Stimulated activated CD4-positive, alpha-beta T cell treated with anti-CD3 and anti-CD28 coated beads, Interleukin-15, amount 100 ng/mL, for 1 hour (primary cell): ENCODE measurements at regions not wholly inside any gene's neighbourhood (a gene's known extent, or its start where the extent isn't known, plus 50 kb on each side); places are given as distances from the start of the nearest gene placed in this dataset.

ENCODE experiments used
- DNase-seq, 2 donors: peaks; one replicate each; pipeline ENCODE4 v3.0.0-alpha.2; 2020; ENCODE audit warnings: low read depth in 1 of 2, low spot score in 1 of 2

- no peak for DNase-seq
Observed at GRCh38 chr15:58235961-58236360, 97.8 kb downstream of the AQP9 start.

GRCh38 chr15:58240191-58240932, 102.2 kb downstream of the AQP9 start:
- no peak for DNase-seq

DNA sequence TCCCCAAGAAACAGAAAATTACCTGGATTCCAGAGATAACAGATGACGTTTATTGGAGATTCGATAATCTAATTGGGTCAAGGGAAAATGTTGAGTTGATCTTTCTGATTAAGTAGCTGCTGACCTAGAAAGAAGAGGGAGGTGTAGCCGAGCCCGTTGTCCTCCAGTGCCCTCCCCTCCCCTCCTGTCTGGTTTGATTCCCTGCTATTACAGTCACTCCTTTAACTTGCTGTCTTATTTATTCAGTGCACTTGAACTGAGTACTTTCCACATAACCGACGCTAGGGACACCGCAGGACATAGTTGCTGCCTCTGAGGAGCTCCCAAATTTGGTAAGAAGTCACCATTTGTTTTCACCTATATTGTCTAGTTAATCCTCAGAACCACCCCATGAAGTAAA, 103.7 kb downstream of the AQP9 start:
- no peak for DNase-seq

- DNase-seq: no peak
Observed at GRCh38 chr15:58243070-58243469, 104.9 kb downstream of the AQP9 start.

DNA sequence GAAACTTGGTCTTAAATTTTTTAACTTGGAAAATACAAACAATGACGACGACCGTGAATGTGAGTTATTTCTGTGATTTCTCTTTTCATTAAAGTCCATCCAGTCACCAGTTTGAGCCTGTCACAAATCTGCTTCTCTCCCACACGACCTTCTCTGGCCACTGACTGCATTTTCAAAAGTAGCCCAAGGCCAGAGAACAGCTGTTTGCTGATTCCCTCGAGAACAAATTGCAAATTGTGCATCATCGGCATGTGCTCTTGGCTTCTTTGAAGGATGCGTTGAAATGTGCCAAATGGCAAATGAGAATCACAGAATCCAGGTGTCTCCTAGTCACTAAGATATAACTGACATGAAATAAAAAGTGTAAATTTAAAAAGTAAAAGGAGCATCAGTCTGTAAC, 106.4 kb downstream of the AQP9 start:
- no peak for DNase-seq

DNA sequence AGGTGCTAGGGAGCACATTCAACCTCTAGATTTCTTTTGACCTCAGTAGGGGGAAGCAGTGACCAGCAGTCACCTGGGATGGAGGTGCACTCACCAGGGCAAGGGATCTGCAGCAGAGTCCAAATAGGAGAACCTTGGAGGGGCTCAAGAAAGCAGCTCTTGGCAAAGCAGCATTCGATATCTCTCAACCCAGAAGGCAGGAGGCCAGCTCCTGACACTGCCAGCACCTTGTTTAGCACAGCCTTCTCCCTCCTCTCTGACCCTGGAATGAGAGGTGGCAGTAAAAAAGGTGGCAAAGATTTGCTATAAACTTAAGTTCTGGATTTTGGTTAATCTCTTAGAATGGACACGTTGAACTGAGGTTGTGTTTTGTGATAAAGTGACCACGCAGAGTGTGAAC, 107.9 kb downstream of the AQP9 start:
- no peak for DNase-seq

GRCh38 chr15:58247855-58248842, 110.0 kb downstream of the AQP9 start:
- no peak for DNase-seq

DNA sequence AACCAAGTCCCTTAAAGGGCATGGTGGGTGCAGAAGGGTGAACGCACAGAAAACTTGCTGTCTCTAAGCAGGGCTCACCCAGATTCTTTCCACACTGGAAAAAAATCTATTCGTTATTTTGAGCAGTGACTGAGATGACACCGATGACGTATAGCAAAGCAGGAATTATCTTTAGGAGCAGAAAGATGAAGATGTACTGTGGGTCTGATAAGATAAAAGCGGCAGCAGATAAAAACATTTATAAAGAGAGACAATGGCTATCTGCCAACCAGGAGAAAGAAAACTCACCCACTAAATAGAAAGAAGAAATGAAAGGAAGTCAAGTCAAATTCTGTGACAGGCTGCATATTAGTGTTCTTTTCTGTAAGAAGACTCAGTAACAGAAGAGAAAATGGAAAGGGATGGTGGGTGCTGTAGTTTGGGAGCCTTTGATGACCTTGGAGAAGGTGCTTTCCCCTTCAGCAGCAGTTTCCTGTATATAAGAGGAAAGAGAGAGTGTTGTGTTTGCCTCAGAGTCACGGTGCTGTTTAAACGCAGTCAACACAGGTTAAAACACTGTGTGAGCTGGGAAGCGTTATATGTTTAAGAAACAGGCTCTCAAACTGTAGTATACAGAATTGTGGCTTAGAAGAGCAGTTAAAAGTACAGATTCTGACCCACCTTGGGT, 111.6 kb downstream of the AQP9 start:
- DNase-seq: no peak

- no peak for DNase-seq
Observed at GRCh38 chr15:58252586-58253323, 114.6 kb downstream of the AQP9 start.

DNA sequence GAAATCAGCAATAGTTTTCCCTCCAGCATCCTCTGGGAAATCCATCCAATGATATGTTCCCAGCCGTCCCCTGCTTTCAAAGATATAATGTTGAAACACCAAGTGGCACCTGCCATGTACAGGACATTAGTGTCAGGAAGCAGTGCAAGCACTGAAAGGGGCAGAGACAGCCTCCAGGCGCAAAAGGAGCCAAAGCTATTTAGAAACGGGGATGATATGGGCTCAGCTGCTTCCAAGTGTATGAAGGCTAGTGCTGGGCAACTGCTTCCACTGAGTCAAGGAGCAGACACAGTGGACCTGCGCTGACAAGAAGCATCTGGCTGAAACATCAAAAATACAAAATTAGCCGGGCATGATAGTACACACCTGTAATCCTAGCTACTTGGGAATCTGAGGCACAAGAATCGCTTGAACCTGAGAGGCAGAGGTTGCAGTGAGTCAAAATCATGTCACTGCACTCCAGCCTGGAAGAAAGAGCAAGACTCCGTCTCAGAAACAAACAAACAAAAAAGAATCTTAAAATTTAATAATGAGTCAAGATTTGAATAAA, 119.7 kb downstream of the AQP9 start:
- DNase-seq: no peak

DNA sequence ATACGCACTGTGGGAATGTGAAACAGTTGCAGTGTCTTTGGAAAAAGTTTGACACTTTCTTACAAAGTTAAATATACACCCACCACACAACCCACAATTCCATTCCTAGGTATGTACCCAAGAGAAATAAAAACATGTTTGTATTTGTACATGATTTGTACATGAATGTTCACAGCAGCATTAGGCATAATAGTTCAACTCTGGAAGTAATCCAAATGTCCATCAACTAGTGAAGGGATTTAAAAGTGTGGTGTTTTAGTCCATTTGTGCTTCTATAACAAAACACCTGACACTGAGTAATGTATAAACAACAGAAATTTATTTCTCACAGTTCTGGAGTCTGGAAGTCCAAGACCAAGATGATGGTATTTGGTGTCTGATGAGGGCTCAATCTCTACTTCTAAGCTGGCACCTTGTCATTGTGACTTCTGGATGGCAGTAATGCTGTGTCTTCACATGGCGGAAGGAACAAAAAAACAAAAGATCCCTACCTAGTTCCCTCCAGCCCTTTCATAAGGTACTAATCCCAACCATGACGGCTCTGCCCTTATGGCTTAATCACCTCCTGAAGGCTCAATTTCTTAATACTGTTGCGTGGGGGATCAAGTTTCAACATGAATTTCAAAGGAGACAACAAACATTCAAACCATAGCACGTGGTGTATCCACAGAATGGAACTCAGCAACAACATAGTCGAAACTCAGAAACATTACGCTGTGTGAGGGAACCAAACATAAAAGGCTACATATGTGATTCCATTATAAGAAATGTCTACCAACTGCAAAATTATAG, 120.5 kb downstream of the AQP9 start:
- no peak for DNase-seq

- no peak for DNase-seq
Observed at GRCh38 chr15:58260205-58260724, 122.1 kb downstream of the AQP9 start.

- DNase-seq: no peak
Observed at GRCh38 chr15:58260725-58261267, 122.6 kb downstream of the AQP9 start.

GRCh38 chr15:58261368-58261767, 123.2 kb downstream of the AQP9 start:
- DNase-seq: no peak

- no peak for DNase-seq
Observed at GRCh38 chr15:58264053-58264971, 126.1 kb downstream of the AQP9 start.

DNA sequence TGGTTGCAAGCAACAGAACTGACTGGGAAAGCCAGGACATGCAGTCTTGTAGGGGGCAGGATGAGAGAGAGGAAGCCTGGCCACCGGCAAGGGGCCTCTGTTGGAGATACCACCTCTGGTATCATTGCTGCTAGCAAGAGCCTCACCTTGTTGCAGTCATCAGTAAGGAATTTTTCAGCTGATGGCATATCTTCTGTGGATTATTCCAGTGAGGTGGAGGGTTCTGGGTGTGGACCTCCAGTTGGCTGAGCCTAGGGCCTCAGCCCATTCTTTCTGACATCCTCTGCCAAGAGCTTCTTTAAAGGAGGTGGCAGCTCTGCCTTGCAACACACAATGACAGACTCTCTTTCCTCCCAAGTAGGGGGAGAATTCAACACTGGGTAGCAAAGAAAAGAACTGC, 128.9 kb downstream of the AQP9 start:
- no peak for DNase-seq

GRCh38 chr15:58268746-58269267, 130.6 kb downstream of the AQP9 start:
- DNase-seq: no peak
